Activated naive CD4-positive, alpha-beta T cell treated with anti-CD3 and anti-CD28 coated beads, Interleukin-2, amount 50 U/mL, for 24 hours (primary cell): ENCODE measurements at regions not wholly inside any gene's neighbourhood (a gene's known extent, or its start where the extent isn't known, plus 50 kb on each side); places are given as distances from the start of the nearest gene placed in this dataset.

ENCODE experiments used
- H3K27ac Mint-ChIP-seq: one replicate; pipeline ENCODE4 v1.8.0; 2021; ENCODE audit warnings: mild to moderate bottlenecking, mixed read lengths
- H3K27me3 Mint-ChIP-seq: one replicate; pipeline ENCODE4 v1.8.0; 2021; ENCODE audit warnings: mixed read lengths
- H3K36me3 Mint-ChIP-seq: one replicate; pipeline ENCODE4 v1.8.0; 2021; ENCODE audit warnings: mixed read lengths
- H3K4me1 Mint-ChIP-seq: one replicate; pipeline ENCODE4 v1.8.0; 2021; ENCODE audit warnings: mixed read lengths
- H3K4me3 Mint-ChIP-seq: one replicate; pipeline ENCODE4 v1.8.0; 2021; ENCODE audit warnings: mild to moderate bottlenecking, mixed read lengths
- H3K9me3 Mint-ChIP-seq: one replicate; pipeline ENCODE4 v1.8.0; 2021; ENCODE audit warnings: mixed read lengths

- no peaks in the 10 kb centered on the region for H3K36me3 Mint-ChIP-seq
- H3K27me3 Mint-ChIP-seq, result no peaks in the 10 kb centered on the region
- H3K4me1 Mint-ChIP-seq, result no peaks in the 10 kb centered on the region
- H3K27ac Mint-ChIP-seq, result no peak overlapping the region
- H3K9me3 Mint-ChIP-seq, result peaks cover 4% of the 10 kb centered on the region
- no peak overlapping the region for H3K4me3 Mint-ChIP-seq
Observed at GRCh38 chr4:110742143-110742542, 119.3 kb upstream of the PITX2 start.

- Mint-ChIP-seq H3K9me3 (no peaks in the 10 kb centered on the region), H3K4me3 (no peak overlapping the region), H3K36me3 (no peaks in the 10 kb centered on the region), H3K4me1 (no peaks in the 10 kb centered on the region), H3K27ac (no peak overlapping the region), H3K27me3 (no peaks in the 10 kb centered on the region)
Observed at GRCh38 chr4:110748071-110748470, 125.2 kb upstream of the PITX2 start.

- Mint-ChIP-seq H3K4me1 (no peaks in the 10 kb centered on the region), H3K9me3 (no peaks in the 10 kb centered on the region), H3K27me3 (no peaks in the 10 kb centered on the region), H3K4me3 (no peak overlapping the region), H3K27ac (no peak overlapping the region), H3K36me3 (no peaks in the 10 kb centered on the region)
Observed at GRCh38 chr4:110751183-110751582, 128.3 kb upstream of the PITX2 start.

- H3K36me3 Mint-ChIP-seq, result no peaks in the 10 kb centered on the region
- H3K4me3 Mint-ChIP-seq, result no peak overlapping the region
- no peak overlapping the region for H3K27ac Mint-ChIP-seq
- H3K4me1 Mint-ChIP-seq, result no peaks in the 10 kb centered on the region
- H3K27me3 Mint-ChIP-seq, result no peaks in the 10 kb centered on the region
- H3K9me3 Mint-ChIP-seq, result peaks cover 4% of the 10 kb centered on the region
Observed at GRCh38 chr4:110751986-110752385, 129.1 kb upstream of the PITX2 start.

GRCh38 chr4:110753466-110753865 lies 130.6 kb upstream of the PITX2 start:
- Mint-ChIP-seq H3K36me3 (no peaks in the 10 kb centered on the region), H3K27ac (no peak overlapping the region), H3K27me3 (no peaks in the 10 kb centered on the region), H3K4me1 (no peaks in the 10 kb centered on the region), H3K9me3 (peaks cover 4% of the 10 kb centered on the region), H3K4me3 (no peak overlapping the region)

GRCh38 chr4:110754716-110755115 lies 131.8 kb upstream of the PITX2 start:
- Mint-ChIP-seq H3K4me3 (no peak overlapping the region), H3K27me3 (no peaks in the 10 kb centered on the region), H3K4me1 (no peaks in the 10 kb centered on the region), H3K36me3 (no peaks in the 10 kb centered on the region), H3K9me3 (peaks cover 4% of the 10 kb centered on the region), H3K27ac (no peak overlapping the region)

- H3K27me3 Mint-ChIP-seq, result no peaks in the 10 kb centered on the region
- no peaks in the 10 kb centered on the region for H3K4me1 Mint-ChIP-seq
- no peak overlapping the region for H3K4me3 Mint-ChIP-seq
- no peak overlapping the region for H3K27ac Mint-ChIP-seq
- H3K9me3 Mint-ChIP-seq, result peaks cover 13% of the 10 kb centered on the region
- no peaks in the 10 kb centered on the region for H3K36me3 Mint-ChIP-seq
Observed at GRCh38 chr4:110769578-110769977, 146.7 kb upstream of the PITX2 start.

GRCh38 chr4:110770353-110770752 lies 147.5 kb upstream of the PITX2 start:
- no peaks in the 10 kb centered on the region for H3K36me3 Mint-ChIP-seq
- H3K27ac Mint-ChIP-seq, result no peak overlapping the region
- H3K27me3 Mint-ChIP-seq, result no peaks in the 10 kb centered on the region

GRCh38 chr4:110778521-110778920 lies 155.6 kb upstream of the PITX2 start:
- H3K4me3 Mint-ChIP-seq, result no peak overlapping the region
- H3K27me3 Mint-ChIP-seq, result peaks cover 1% of the 10 kb centered on the region
- no peaks in the 10 kb centered on the region for H3K9me3 Mint-ChIP-seq
- no peak overlapping the region for H3K27ac Mint-ChIP-seq
- no peaks in the 10 kb centered on the region for H3K4me1 Mint-ChIP-seq
- H3K36me3 Mint-ChIP-seq, result no peaks in the 10 kb centered on the region

More at GRCh38 chr4:110770353-110770752, 147.5 kb upstream of the PITX2 start:
- Mint-ChIP-seq H3K4me1 (no peaks in the 10 kb centered on the region), H3K4me3 (no peak overlapping the region), H3K9me3 (peaks cover 13% of the 10 kb centered on the region)

GRCh38 chr4:110780538-110780937 lies 157.7 kb upstream of the PITX2 start:
- H3K4me1 Mint-ChIP-seq, result no peaks in the 10 kb centered on the region
- peaks cover 1% of the 10 kb centered on the region for H3K27me3 Mint-ChIP-seq
- no peaks in the 10 kb centered on the region for H3K36me3 Mint-ChIP-seq
- H3K9me3 Mint-ChIP-seq, result no peaks in the 10 kb centered on the region
- H3K4me3 Mint-ChIP-seq, result no peak overlapping the region
- H3K27ac Mint-ChIP-seq, result no peak overlapping the region

GRCh38 chr4:110781944-110782343 lies 159.1 kb upstream of the PITX2 start:
- Mint-ChIP-seq H3K4me3 (no peak overlapping the region), H3K27ac (no peak overlapping the region), H3K36me3 (no peaks in the 10 kb centered on the region), H3K9me3 (no peaks in the 10 kb centered on the region), H3K4me1 (no peaks in the 10 kb centered on the region), H3K27me3 (peaks cover 1% of the 10 kb centered on the region)

- peaks cover 1% of the 10 kb centered on the region for H3K27me3 Mint-ChIP-seq
- no peak overlapping the region for H3K27ac Mint-ChIP-seq
- H3K36me3 Mint-ChIP-seq, result no peaks in the 10 kb centered on the region
Observed at GRCh38 chr4:110787109-110787508, 164.2 kb upstream of the PITX2 start.

GRCh38 chr4:110787707-110788106 lies 164.8 kb upstream of the PITX2 start:
- no peak overlapping the region for H3K27ac Mint-ChIP-seq
- peaks cover 11% of the 10 kb centered on the region for H3K9me3 Mint-ChIP-seq
- H3K36me3 Mint-ChIP-seq, result no peaks in the 10 kb centered on the region
- H3K4me3 Mint-ChIP-seq, result no peak overlapping the region
- H3K4me1 Mint-ChIP-seq, result no peaks in the 10 kb centered on the region
- peaks cover 1% of the 10 kb centered on the region for H3K27me3 Mint-ChIP-seq

More at GRCh38 chr4:110787109-110787508, 164.2 kb upstream of the PITX2 start:
- H3K9me3 Mint-ChIP-seq, result peaks cover 11% of the 10 kb centered on the region
- no peaks in the 10 kb centered on the region for H3K4me1 Mint-ChIP-seq
- no peak overlapping the region for H3K4me3 Mint-ChIP-seq

GRCh38 chr4:110788302-110788701 lies 165.4 kb upstream of the PITX2 start:
- H3K9me3 Mint-ChIP-seq, result peaks cover 11% of the 10 kb centered on the region
- H3K4me1 Mint-ChIP-seq, result no peaks in the 10 kb centered on the region
- H3K27me3 Mint-ChIP-seq, result no peaks in the 10 kb centered on the region
- H3K27ac Mint-ChIP-seq, result no peak overlapping the region
- H3K36me3 Mint-ChIP-seq, result no peaks in the 10 kb centered on the region
- no peak overlapping the region for H3K4me3 Mint-ChIP-seq

- Mint-ChIP-seq H3K4me3 (no peak overlapping the region), H3K27ac (no peak overlapping the region), H3K9me3 (peaks cover 11% of the 10 kb centered on the region), H3K4me1 (no peaks in the 10 kb centered on the region), H3K27me3 (no peaks in the 10 kb centered on the region), H3K36me3 (no peaks in the 10 kb centered on the region)
Observed at GRCh38 chr4:110792036-110792435, 169.2 kb upstream of the PITX2 start.

GRCh38 chr4:110793381-110793801 lies 170.5 kb upstream of the PITX2 start:
- Mint-ChIP-seq H3K4me3 (no peak overlapping the region), H3K9me3 (peaks cover 11% of the 10 kb centered on the region), H3K27ac (no peak overlapping the region), H3K27me3 (no peaks in the 10 kb centered on the region), H3K4me1 (no peaks in the 10 kb centered on the region), H3K36me3 (no peaks in the 10 kb centered on the region)

GRCh38 chr4:110793890-110794554 lies 171.1 kb upstream of the PITX2 start:
- H3K4me3 Mint-ChIP-seq, result no peak overlapping the region
- H3K36me3 Mint-ChIP-seq, result no peaks in the 10 kb centered on the region

More at GRCh38 chr4:110793890-110794554, 171.1 kb upstream of the PITX2 start:
- Mint-ChIP-seq H3K9me3 (peaks cover 5% of the 10 kb centered on the region), H3K27me3 (no peaks in the 10 kb centered on the region), H3K27ac (no peak overlapping the region), H3K4me1 (no peaks in the 10 kb centered on the region)
